Dedifferentiated amniotic fluid mesenchymal stem cell (primary cell): ENCODE measurements at regions not wholly inside any gene's neighbourhood (a gene's known extent, or its start where the extent isn't known, plus 50 kb on each side); places are given as distances from the start of the nearest gene placed in this dataset.

Experiments
- DNase-seq: peaks from one replicate; pipeline ENCODE4 v3.0.0-alpha.2; 2016; ENCODE audit errors: extremely low spot score

GRCh38 chr5:128667152-128667551, 129.1 kb upstream of the FBN2 start:
- DNase-seq = no peak

GRCh38 chr5:128667751-128668150, 129.7 kb upstream of the FBN2 start:
- no peak for DNase-seq

GRCh38 chr5:128668921-128669320, 130.9 kb upstream of the FBN2 start:
- no peak for DNase-seq

- DNase-seq = no peak
These were observed 131.8 kb upstream of the FBN2 start for GRCh38 chr5:128669803-128670202.

GRCh38 chr5:128671943-128672342, 133.9 kb upstream of the FBN2 start:
- DNase-seq = no peak

- no peak for DNase-seq
These were observed 135.0 kb upstream of the FBN2 start for GRCh38 chr5:128673000-128673399.

- no peak for DNase-seq
These were observed 135.4 kb upstream of the FBN2 start for GRCh38 chr5:128673411-128673957.

- no peak for DNase-seq
These were observed 135.9 kb upstream of the FBN2 start for GRCh38 chr5:128673970-128674369.

- DNase-seq = peak; percentile 56
These were observed 136.9 kb upstream of the FBN2 start for GRCh38 chr5:128674837-128675446.

GRCh38 chr5:128681096-128681495, 143.1 kb upstream of the FBN2 start:
- DNase-seq = no peak

- DNase-seq = no peak
These were observed 143.9 kb upstream of the FBN2 start for GRCh38 chr5:128681764-128682592.

- no peak for DNase-seq
These were observed 144.6 kb upstream of the FBN2 start for GRCh38 chr5:128682669-128683068.

- peak; percentile 61 for DNase-seq
These were observed 146.9 kb upstream of the FBN2 start for GRCh38 chr5:128684961-128685360.

- DNase-seq = no peak
These were observed 149.9 kb upstream of the FBN2 start for GRCh38 chr5:128687930-128688329.

- no peak for DNase-seq
These were observed 155.7 kb upstream of the FBN2 start for GRCh38 chr5:128693764-128694163.

- DNase-seq = no peak
These were observed 157.9 kb upstream of the FBN2 start for GRCh38 chr5:128695791-128696530.

- no peak for DNase-seq
These were observed 163.3 kb upstream of the FBN2 start for GRCh38 chr5:128701301-128701700.

- DNase-seq = no peak
These were observed 165.3 kb upstream of the FBN2 start for GRCh38 chr5:128703322-128703721.

- DNase-seq = no peak
These were observed 168.2 kb upstream of the FBN2 start for GRCh38 chr5:128706269-128706668.

- no peak for DNase-seq
These were observed 170.8 kb upstream of the FBN2 start for GRCh38 chr5:128708841-128709240.

- DNase-seq = peak; percentile 22
These were observed 173.2 kb upstream of the FBN2 start for GRCh38 chr5:128711216-128711615.

GRCh38 chr5:128714551-128714950, 176.5 kb upstream of the FBN2 start:
- no peak for DNase-seq
